ENCODE measurements at regions not wholly inside any gene's neighbourhood (a gene's known extent, or its start where the extent isn't known, plus 50 kb on each side); places are given as distances from the start of the nearest gene placed in this dataset.
A peak's percentile ranks its signal among the peaks of the same experiment; 100 is the strongest.

GRCh38 chr5:118029807-118030206, 958.5 kb downstream of the DTWD2 start:
- no peak for DNase-seq

DNA sequence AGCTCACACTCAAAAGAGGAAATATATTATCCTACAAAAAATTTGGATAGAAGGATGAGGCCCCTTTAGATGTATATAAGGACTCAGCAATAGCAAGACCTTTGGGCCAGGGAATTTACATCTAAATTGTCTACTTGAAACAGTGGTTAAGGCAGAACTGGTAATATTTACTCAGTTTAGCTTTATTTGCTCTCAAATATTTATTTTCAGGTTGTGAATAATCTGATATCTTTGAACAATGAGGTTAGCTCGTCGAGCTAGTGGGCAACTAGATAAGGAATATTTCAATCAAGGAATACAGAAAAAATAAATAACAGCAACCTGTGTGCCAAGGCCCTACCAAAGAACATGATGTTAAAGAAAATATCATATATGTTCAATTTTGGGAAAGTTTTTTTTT, 966.3 kb downstream of the DTWD2 start:
- DNase-seq, result no peak

DNA sequence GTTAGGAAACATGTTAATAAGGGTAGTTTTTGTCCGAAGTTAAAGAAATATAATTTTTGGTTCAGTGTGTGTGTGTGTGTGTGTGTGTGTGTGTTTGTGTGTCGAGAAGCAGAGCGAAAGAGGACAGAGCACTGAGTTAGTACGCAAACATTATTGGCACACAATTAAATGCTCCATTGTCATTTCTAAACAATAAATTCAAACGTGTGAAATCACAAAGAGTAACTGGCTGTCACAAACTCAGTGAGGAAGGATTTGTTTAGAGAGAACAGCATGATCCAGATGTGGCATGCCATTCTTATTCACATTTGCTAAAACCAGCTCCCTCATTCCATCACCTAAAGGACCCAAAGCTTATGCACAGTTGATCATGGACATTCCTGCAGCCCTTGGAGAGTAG, 970.8 kb downstream of the DTWD2 start:
- DNase-seq, result no peak

GRCh38 chr5:118016396-118016795, 972.0 kb downstream of the DTWD2 start:
- DNase-seq, result no peak

- no peak for DNase-seq
These were observed 972.8 kb downstream of the DTWD2 start for GRCh38 chr5:118015511-118015910.

DNA sequence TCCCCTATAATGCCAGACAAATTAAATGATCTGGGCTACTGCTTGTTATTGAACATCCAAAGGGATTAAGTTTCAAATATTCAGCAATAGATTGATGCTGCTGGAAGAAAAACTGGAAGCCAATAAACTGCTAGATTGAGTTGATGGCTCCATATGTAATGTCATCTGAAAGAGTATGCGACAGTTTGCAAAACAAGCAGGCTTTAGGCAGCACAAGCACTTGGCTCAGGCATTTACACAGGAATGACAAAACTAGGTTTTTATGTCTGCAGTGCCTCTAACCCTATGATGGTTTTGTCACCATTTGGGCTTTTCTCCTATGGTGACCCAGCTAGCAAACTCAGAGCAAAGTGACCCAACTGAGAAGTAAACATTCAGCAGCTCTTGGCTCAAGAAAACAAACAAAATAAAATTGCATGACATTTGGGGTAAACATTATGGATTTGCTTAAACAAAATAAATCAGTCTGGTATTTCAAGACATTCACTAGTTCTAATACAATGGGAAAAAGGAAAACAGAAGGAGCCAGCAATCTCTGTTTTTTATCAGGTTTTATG, 978.5 kb downstream of the DTWD2 start:
- DNase-seq, result no peak

GRCh38 chr5:118008779-118009178, 979.6 kb downstream of the DTWD2 start:
- DNase-seq, result no peak

DNA sequence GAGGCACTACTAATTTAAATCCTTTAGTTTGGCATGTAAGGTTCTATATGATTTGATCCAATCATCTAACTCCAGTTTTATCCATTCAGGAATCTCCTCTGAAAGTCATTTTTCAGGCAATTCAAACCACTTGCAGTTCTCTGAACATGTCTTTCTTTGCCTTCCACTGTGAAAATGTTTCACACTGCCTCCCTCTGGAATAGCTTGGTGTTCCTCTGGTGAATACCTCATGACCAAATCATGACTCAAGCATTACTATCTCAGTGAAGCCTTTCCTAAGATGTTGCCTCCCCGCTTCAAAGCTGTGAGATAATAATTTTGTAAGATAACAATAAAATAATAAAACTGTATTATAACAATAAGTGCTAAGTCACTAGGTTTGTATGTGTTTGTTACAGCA, 981.1 kb downstream of the DTWD2 start:
- DNase-seq, result no peak

- no peak for DNase-seq
These were observed 982.1 kb downstream of the DTWD2 start for GRCh38 chr5:118006219-118006618.

GRCh38 chr5:117999939-118000549, 988.3 kb downstream of the DTWD2 start:
- DNase-seq, result no peak

DNA sequence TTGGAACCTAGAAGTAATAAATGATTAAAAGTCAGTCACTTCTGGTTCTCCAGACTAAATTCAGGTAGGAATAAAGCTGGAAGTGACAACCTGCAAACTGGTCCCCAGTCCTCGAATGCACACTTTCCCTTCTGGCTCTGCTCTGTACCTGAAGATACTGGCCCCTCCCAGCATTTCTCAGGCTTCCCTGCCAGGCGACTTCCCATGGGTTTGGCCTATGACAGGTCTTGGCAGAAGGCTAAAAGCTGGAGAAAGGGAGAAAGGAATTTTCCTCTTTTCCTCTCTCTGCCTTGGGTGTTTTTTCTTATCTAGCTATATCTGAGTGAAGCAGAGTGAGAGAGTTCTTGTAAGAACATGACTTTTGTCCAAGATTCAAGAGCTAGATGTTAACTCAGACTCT, 1005.7 kb downstream of the DTWD2 start:
- DNase-seq, result no peak

DNA sequence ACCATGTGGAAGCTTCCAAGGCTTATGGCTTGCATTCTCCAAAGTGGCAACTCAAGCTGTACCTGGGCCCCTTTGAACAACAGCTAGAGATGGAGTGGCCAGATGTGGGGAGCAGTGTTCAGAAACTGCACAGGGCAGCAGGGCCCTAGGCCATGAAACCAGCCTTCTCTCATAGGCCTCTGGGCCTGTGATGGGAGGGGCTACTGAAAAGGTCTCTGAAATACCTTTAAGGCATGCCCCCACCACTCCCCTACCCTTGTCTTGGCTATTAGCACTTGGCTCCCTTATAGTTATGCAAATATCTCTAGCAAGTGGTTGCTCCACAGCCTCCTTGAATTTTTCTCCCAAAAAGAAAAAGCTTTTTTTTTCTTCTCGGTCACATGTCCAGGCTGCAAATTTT, 1014.6 kb downstream of the DTWD2 start:
- DNase-seq, result no peak

- DNase-seq, result no peak
These were observed 1032.5 kb downstream of the DTWD2 start for GRCh38 chr5:117955831-117956230.

- DNase-seq, result no peak
These were observed 1034.0 kb downstream of the DTWD2 start for GRCh38 chr5:117954331-117954730.

GRCh38 chr5:117953272-117953671, 1035.1 kb downstream of the DTWD2 start:
- DNase-seq, result no peak

DNA sequence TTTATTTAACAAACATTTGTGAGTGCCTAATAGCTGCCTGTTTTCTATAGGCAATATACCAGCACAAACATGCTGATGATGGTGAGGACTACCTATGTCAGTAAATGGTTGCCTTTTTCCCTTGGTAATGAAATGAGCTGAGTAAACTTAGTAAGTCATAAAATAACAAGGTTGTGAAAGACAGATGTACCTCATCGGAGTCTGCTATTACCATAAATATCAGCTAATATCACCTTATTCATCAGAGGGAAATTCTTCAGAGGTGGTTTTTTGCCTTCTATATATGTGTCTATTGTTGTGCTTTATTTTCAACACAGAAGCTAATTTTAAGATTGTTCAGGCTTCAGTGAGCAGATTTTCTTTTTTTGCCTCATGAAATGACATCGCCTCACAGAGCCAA, 1040.5 kb downstream of the DTWD2 start:
- DNase-seq, result no peak

- DNase-seq, result no peak
These were observed 1041.2 kb downstream of the DTWD2 start for GRCh38 chr5:117947121-117947520.

GRCh38 chr5:117945258-117945657, 1043.1 kb downstream of the DTWD2 start:
- DNase-seq, result no peak

DNA sequence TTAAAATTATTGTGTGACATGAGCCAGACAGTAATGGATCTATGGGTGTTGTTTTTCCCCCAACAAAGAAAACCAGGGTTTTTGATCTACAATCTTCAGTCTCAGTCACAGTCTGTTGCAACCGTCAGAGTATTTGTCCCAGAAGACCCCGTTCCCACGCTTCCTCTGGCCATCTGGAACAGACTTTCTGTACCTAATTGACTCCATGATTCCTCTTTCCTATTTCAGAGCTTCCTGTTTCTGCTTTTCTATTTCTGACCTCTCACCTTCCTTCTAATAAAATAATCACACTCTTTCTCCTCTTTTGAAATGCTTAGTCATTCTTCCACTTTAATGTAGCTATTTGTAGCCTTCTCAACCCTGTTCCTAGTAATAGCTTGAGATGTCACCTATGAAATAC, 1044.8 kb downstream of the DTWD2 start:
- no peak for DNase-seq

DNA sequence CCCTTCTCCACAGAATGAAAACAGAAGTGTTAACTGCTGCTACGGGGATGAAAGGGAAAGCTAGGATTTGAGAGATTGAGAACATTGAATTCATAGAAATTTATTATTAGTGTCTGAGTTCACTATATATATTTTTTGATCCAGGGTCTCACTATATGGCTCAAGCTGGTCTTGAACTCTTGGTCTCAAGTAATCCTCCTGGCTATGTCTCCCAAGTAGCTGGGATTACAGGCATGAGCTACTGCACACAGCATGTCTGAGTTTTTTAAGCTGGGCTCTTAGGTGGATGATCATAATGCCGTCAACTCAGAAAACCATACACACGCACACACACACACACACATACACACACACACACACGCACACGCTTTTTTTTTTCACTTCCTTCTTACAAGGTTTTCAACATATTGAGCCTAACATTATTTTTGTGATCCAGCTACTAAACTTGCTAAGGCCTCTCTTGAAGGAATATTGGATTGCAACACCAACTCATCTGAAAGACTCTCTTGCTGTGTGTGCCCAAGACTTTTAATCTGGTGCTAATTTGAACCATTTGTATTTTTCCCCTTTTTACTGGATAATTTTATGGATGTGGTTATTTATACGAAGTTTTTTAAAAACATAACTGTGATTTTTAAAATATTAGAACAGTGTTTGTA, 1045.4 kb downstream of the DTWD2 start:
- DNase-seq, result no peak

DNA sequence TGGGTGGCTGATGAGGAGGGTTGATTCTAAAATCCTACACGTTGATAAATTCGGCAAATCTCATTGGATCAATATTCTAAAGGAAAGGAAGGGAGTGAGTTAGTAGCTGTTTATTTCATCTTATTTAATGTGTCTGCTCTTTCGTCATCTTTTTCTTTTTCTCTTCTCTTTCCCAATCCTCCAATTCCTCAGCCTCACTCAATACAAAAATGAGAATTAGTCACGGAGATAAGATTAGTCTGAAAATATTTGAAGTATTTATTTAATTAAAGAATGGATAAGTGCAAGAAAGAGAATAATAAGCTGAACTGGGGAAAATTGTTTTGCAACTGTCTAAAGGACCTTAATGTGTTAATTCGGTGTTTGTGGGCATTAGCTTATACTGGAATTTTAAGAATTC, 1095.1 kb downstream of the DTWD2 start:
- DNase-seq, result no peak

DNA sequence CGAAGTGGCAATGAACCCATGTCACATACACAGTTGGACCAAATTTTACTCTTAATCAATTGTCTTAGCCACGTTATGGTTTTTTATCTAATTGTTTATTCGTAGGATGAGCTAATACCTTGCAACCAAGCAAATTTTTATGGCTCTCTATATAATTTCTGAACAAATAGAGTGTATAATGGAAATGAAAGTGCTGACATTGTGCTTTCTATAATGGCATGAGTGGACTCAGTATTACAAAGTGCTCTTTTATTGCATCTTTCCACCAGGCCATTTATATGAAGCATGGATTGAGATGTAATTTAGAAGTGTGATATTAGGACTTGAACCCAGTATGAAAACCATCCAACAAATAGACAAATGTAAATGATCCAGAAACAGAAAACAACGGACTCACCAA, 1096.0 kb downstream of the DTWD2 start:
- DNase-seq, result no peak

GRCh38 chr5:117889596-117889995, 1098.8 kb downstream of the DTWD2 start:
- peak in 1 of 5 experiments; percentile 53 for DNase-seq

GRCh38 chr5:117888688-117889087, 1099.7 kb downstream of the DTWD2 start:
- DNase-seq, result peak in 1 of 5 experiments; percentile 15
